MM.1S (cell line): ENCODE measurements at regions not wholly inside any gene's neighbourhood (a gene's known extent, or its start where the extent isn't known, plus 50 kb on each side); places are given as distances from the start of the nearest gene placed in this dataset.

Source experiments
- CTCF ChIP-seq: fragments of 300-600 bp; sonication (generic); IDR thresholded peaks from 2 replicates; pipeline ENCODE4 v1.5.1; 2016; ENCODE audit warnings: antibody characterized with exemption, low read length, mixed read lengths
- EZH2 ChIP-seq: fragments of 300-600 bp; sonication (generic); optimal IDR thresholded peaks from 2 replicates; pipeline ENCODE3; 2017; ENCODE audit warnings: low read depth, mild to moderate bottlenecking, antibody characterized with exemption, low read length, mixed read lengths
- EZH2phosphoT487 ChIP-seq: fragments of 300-600 bp; sonication (generic); IDR thresholded peaks from 2 replicates; pipeline ENCODE4 v1.6.1; 2018; ENCODE audit warnings: antibody characterized with exemption, low read length

- TF ChIP-seq EZH2phosphoT487 (no peak), CTCF (no peak), EZH2 (no peak)
Observed at GRCh38 chr18:41674506-41674905, 280.5 kb upstream of the PIK3C3 start.
